Kidney (tissue), 13 donors: ENCODE measurements at regions not wholly inside any gene's neighbourhood (a gene's known extent, or its start where the extent isn't known, plus 50 kb on each side); places are given as distances from the start of the nearest gene placed in this dataset.

Experiments
- DNase-seq, 5 donors: peaks; one replicate each; pipeline ENCODE4 v3.0.0-alpha.2; 2013 to 2020
- FAIRE-seq: peaks from 2 replicates; lab custom pipeline; 2012; peaks lifted over from hg19 to GRCh38; lab: Jason Lieb, UNC
- H3K27ac ChIP-seq, 2 donors: one replicate each; pipeline ENCODE4 v1.7.0; 2013; ENCODE audit warnings: low read depth in 2 of 2, low read length in 2 of 2, inconsistent platforms in 1 of 2
- H3K27me3 ChIP-seq: one replicate; pipeline ENCODE4 v1.7.1; 2013; ENCODE audit warnings: low read length, inconsistent platforms; ENCODE audit not compliant: control insufficient read depth, insufficient read depth
- H3K36me3 ChIP-seq, 3 donors: one replicate each; pipeline versions ENCODE4 v1.7.0 to v1.7.1; 2013; ENCODE audit warnings: low read length in 3 of 3, control low read depth in 1 of 3, inconsistent platforms in 1 of 3; ENCODE audit not compliant: insufficient read depth in 3 of 3, control insufficient read depth in 2 of 3
- H3K4me1 ChIP-seq, 3 donors: one replicate each; pipeline versions ENCODE4 v1.7.0 to v1.7.1; 2013; ENCODE audit warnings: low read length in 3 of 3, inconsistent platforms in 1 of 3, low read depth in 1 of 3; ENCODE audit not compliant: control insufficient read depth in 2 of 3, insufficient read depth in 2 of 3
- H3K4me3 ChIP-seq, 3 donors: one replicate each; pipeline versions ENCODE4 v1.7.0 to v1.8.1; 2013; ENCODE audit warnings: low read length in 3 of 3, control low read depth in 1 of 3, inconsistent platforms in 1 of 3
- H3K9ac ChIP-seq, 3 donors: one replicate each; pipeline versions ENCODE4 v1.7.0 to v1.7.1; 2013; ENCODE audit warnings: low read length in 3 of 3, control low read depth in 1 of 3, inconsistent platforms in 1 of 3
- H3K9me3 ChIP-seq, 3 donors: one replicate each; pipeline versions ENCODE4 v1.7.0 to v1.7.1; 2013; ENCODE audit warnings: low read length in 3 of 3, control low read depth in 1 of 3, inconsistent platforms in 1 of 3; ENCODE audit not compliant: control insufficient read depth in 2 of 3, insufficient read depth in 1 of 3
- intact Hi-C: fragments of 100-400 bp; cut with DNase I; formaldehyde crosslinking; loops from one replicate; pipeline ENCODE4 v1.11.1; 2022
- TF ChIP-seq, protein P1 (sequence below): IDR thresholded peaks from 3 replicates; pipeline ENCODE4 v1.5.1; 2012; ENCODE audit warnings: mild to moderate bottlenecking, moderate library complexity, borderline replicate concordance; ENCODE audit not compliant: insufficient read depth; ENCODE audit errors: extremely low read depth
- donor health status: control.
- donor health status: control.
- donor health status: control.
- donor health status: control.
- donor health status: control.
- donor health status: DM: yes; HTN: yes; CAD: no.
- donor health status: Normal renal cell carcinoma (clear cell type).

DNA sequence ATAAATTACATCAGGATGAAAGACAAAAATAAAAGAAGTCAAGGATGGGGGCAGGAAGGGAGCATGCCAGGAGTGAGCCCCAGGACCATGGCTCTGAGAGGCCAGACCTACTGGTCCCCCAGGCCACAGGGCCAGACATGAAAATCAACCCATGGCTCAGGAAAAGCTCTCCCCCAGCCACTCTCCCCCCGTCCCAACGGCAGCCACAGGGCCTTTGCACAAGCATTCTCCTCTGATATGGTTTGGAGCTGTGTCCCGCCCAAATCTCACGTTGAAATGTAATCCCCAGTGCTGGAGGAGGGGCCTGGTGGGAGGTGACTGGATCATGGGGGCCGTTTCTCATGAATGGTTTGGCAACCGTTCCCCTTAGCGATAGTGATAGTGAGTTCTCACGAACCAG is 80.8 kb upstream of the ANO1 start:
- no peak for FAIRE-seq
- intact Hi-C loops = no loop called here
- H3K27ac ChIP-seq = no peak overlapping the region
- H3K9me3 ChIP-seq = no peaks in the 10 kb centered on the region
- no peaks in the 10 kb centered on the region for H3K36me3 ChIP-seq
- no peaks in the 10 kb centered on the region for H3K4me1 ChIP-seq
- no peak overlapping the region for H3K4me3 ChIP-seq
- H3K27me3 ChIP-seq = no peaks in the 10 kb centered on the region
- DNase-seq = no peak
- H3K9ac ChIP-seq = no peak overlapping the region
- TF ChIP-seq, protein P1, sequence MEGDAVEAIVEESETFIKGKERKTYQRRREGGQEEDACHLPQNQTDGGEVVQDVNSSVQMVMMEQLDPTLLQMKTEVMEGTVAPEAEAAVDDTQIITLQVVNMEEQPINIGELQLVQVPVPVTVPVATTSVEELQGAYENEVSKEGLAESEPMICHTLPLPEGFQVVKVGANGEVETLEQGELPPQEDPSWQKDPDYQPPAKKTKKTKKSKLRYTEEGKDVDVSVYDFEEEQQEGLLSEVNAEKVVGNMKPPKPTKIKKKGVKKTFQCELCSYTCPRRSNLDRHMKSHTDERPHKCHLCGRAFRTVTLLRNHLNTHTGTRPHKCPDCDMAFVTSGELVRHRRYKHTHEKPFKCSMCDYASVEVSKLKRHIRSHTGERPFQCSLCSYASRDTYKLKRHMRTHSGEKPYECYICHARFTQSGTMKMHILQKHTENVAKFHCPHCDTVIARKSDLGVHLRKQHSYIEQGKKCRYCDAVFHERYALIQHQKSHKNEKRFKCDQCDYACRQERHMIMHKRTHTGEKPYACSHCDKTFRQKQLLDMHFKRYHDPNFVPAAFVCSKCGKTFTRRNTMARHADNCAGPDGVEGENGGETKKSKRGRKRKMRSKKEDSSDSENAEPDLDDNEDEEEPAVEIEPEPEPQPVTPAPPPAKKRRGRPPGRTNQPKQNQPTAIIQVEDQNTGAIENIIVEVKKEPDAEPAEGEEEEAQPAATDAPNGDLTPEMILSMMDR = no peak

DNA sequence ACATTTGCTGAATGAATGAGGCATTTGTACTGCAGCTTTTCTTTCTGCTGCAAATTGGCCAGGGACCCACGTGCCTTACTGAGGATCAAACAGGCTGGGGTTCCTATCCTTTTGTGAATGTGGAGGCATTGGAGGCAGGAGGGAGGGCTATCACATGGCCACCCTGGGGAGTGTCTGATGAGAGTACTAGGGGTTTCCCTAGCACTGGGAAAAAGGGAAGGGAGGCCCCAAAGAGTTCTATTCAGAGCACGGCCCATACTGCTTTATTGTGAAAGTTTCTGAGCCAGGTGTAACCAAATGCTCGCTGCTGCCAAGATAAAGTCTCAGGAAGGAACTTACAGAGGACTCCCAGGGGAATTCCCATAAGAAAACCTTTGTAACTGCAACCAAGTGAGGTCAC is 78.4 kb upstream of the ANO1 start:
- no peak overlapping the region for H3K27ac ChIP-seq
- TF ChIP-seq, protein P1 = no peak
- no peak overlapping the region for H3K4me3 ChIP-seq
- peak in 1 of 5 donors; percentile 16 for DNase-seq
- H3K36me3 ChIP-seq = no peaks in the 10 kb centered on the region
- H3K4me1 ChIP-seq = no peaks in the 10 kb centered on the region
- no peak overlapping the region for H3K9ac ChIP-seq
- H3K27me3 ChIP-seq = no peaks in the 10 kb centered on the region
- intact Hi-C loops = no loop called here
- no peaks in the 10 kb centered on the region for H3K9me3 ChIP-seq
- no peak for FAIRE-seq

DNA sequence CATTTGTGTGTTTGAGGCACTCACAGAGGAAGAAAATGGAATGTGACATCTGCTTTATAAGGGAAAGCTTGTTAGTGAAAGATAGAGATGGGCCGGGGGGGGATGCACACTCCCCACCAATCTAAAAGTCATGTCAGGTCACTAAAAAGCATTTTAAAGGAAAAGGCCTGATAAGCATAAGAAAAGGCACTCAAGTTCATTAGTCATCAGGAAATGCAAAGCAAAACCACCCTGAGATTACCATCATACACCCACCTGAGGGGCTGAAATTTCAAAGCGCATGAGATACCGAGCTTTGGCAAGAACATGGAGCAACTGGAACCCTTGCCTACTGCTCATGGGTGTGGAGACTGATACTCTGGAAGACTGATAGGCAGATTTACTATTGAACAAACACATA is 77.9 kb upstream of the ANO1 start:
- no peak for FAIRE-seq
- no peaks in the 10 kb centered on the region for H3K4me1 ChIP-seq
- TF ChIP-seq, protein P1 = no peak
- H3K9ac ChIP-seq = no peak overlapping the region
- H3K4me3 ChIP-seq = no peak overlapping the region
- H3K27ac ChIP-seq = no peak overlapping the region
- no peaks in the 10 kb centered on the region for H3K9me3 ChIP-seq
- DNase-seq = no peak
- intact Hi-C loops = no loop called here
- H3K27me3 ChIP-seq = no peaks in the 10 kb centered on the region
- H3K36me3 ChIP-seq = no peaks in the 10 kb centered on the region

- no peaks in the 10 kb centered on the region for H3K4me1 ChIP-seq
- H3K27me3 ChIP-seq = no peaks in the 10 kb centered on the region
- intact Hi-C loops = no loop called here
- FAIRE-seq = no peak
- no peak overlapping the region for H3K4me3 ChIP-seq
- no peaks in the 10 kb centered on the region for H3K9me3 ChIP-seq
- no peak overlapping the region for H3K9ac ChIP-seq
- H3K36me3 ChIP-seq = no peaks in the 10 kb centered on the region
- TF ChIP-seq, protein P1 = no peak
- no peak overlapping the region for H3K27ac ChIP-seq
- no peak for DNase-seq
Measured at GRCh38 chr11:70001246-70001645, 76.9 kb upstream of the ANO1 start.
